Neural cell (in vitro differentiated cells): ENCODE measurements at regions not wholly inside any gene's neighbourhood (a gene's known extent, or its start where the extent isn't known, plus 50 kb on each side); places are given as distances from the start of the nearest gene placed in this dataset.

ENCODE experiments used
- H2AFZ ChIP-seq: fragments of 200-600, 300-800 bp; sonication (generic), shearing (Covaris generic); 2 replicates; pipeline ENCODE4 v1.6.0; 2014; ENCODE audit warnings: low read depth, mild to moderate bottlenecking, antibody characterized with exemption, low read length, moderate library complexity
- H3F3A ChIP-seq: fragments of 200-600 bp; shearing (Covaris generic); 2 replicates; pipeline ENCODE4 v1.6.1; 2016; ENCODE audit warnings: mild to moderate bottlenecking, moderate library complexity, mixed read lengths, antibody characterized with exemption, low read length; ENCODE audit not compliant: insufficient read depth, poor library complexity, severe bottlenecking
- H3K27ac ChIP-seq: fragments of 200-600, 300-800 bp; sonication (generic), shearing (Covaris generic); 2 replicates; pipeline ENCODE4 v1.5.1; 2014; ENCODE audit warnings: mild to moderate bottlenecking, low read length, moderate library complexity
- H3K27me3 ChIP-seq: fragments of 300-800, 200-600 bp; sonication (generic), shearing (Covaris generic); 2 replicates; pipeline ENCODE4 v1.6.0; 2014; ENCODE audit warnings: mild to moderate bottlenecking, low read depth, low read length, moderate library complexity; ENCODE audit not compliant: insufficient read depth
- H3K36me3 ChIP-seq: fragments of 300-800, 200-600 bp; sonication (generic), shearing (Covaris generic); 2 replicates; pipeline ENCODE4 v1.5.1; 2014; ENCODE audit warnings: mild to moderate bottlenecking, antibody characterized with exemption, low read length, moderate library complexity; ENCODE audit not compliant: insufficient read depth
- H3K4me2 ChIP-seq: fragments of 300-800, 200-600 bp; sonication (generic), shearing (Covaris generic); 2 replicates; pipeline ENCODE4 v1.6.0; 2014; ENCODE audit warnings: mild to moderate bottlenecking, low read length
- H3K4me3 ChIP-seq: fragments of 300-800, 200-600 bp; sonication (generic), shearing (Covaris generic); 2 replicates; pipeline ENCODE4 v1.5.1; 2014; ENCODE audit warnings: mild to moderate bottlenecking, low read length, moderate library complexity
- H3K79me2 ChIP-seq: fragments of 200-600 bp; shearing (Covaris generic); replicated peaks from 2 replicates; pipeline ENCODE4 v1.6.0; 2014; ENCODE audit warnings: mild to moderate bottlenecking, low read length, moderate library complexity; ENCODE audit not compliant: insufficient read depth
- H3K9ac ChIP-seq: fragments of 300-800, 200-600 bp; sonication (generic), shearing (Covaris generic); 2 replicates; pipeline ENCODE4 v1.6.1; 2016; ENCODE audit warnings: mild to moderate bottlenecking, low read length, mixed read lengths
- H3K9me2 ChIP-seq: fragments of 200-600 bp; shearing (Covaris generic); 2 replicates; pipeline ENCODE4 v1.6.1; 2016; ENCODE audit warnings: mild to moderate bottlenecking, low read length, mixed read lengths; ENCODE audit not compliant: insufficient read depth
- H3K9me3 ChIP-seq: fragments of 200-600, 300-800 bp; sonication (generic), shearing (Covaris generic); 2 replicates; pipeline ENCODE4 v1.6.1; 2016; ENCODE audit warnings: mild to moderate bottlenecking, mixed run types, low read length, moderate library complexity, mixed read lengths
- H4K20me1 ChIP-seq: fragments of 200-600 bp; shearing (Covaris generic); 2 replicates; pipeline ENCODE4 v1.6.1; 2016; ENCODE audit warnings: mild to moderate bottlenecking, mixed run types; ENCODE audit not compliant: insufficient read depth
- CTCF ChIP-seq: fragments of 450-650 bp; IDR thresholded peaks from 2 replicates; pipeline ENCODE4 v1.5.1; 2014; ENCODE audit warnings: antibody characterized with exemption, mild to moderate bottlenecking, moderate library complexity; ENCODE audit not compliant: poor library complexity, severe bottlenecking
- EP300 ChIP-seq: fragments of 450-650 bp; conservative IDR thresholded peaks from 2 replicates; pipeline ENCODE4 v1.6.1; 2014; ENCODE audit warnings: antibody characterized with exemption, mild to moderate bottlenecking, moderate library complexity; ENCODE audit not compliant: poor library complexity, severe bottlenecking
- EZH2 ChIP-seq: fragments of 200-600, 300-800 bp; shearing (Covaris generic), sonication (generic); IDR thresholded peaks from 2 replicates; pipeline ENCODE4 v1.6.1; 2014; ENCODE audit warnings: antibody characterized with exemption, low read length, borderline replicate concordance, mild to moderate bottlenecking; ENCODE audit not compliant: insufficient read depth, poor library complexity, severe bottlenecking
- MXI1 ChIP-seq: fragments of 450-650 bp; conservative IDR thresholded peaks from 2 replicates; pipeline ENCODE4 v1.6.1; 2014; ENCODE audit warnings: antibody characterized with exemption, mild to moderate bottlenecking; ENCODE audit not compliant: poor library complexity, severe bottlenecking
- POLR2AphosphoS5 ChIP-seq: IDR thresholded peaks from 2 replicates; pipeline ENCODE4 v1.6.1; 2012
- RAD21 ChIP-seq: fragments of 450-650 bp; conservative IDR thresholded peaks from 2 replicates; pipeline ENCODE4 v1.6.1; 2014; ENCODE audit warnings: antibody characterized with exemption, mild to moderate bottlenecking, moderate library complexity
- REST ChIP-seq: IDR thresholded peaks from 2 replicates; pipeline ENCODE4 v1.6.1; 2012; ENCODE audit warnings: borderline replicate concordance
- SMC3 ChIP-seq: fragments of 450-650 bp; conservative IDR thresholded peaks from 2 replicates; pipeline ENCODE4 v1.6.1; 2014; ENCODE audit warnings: antibody characterized with exemption, mild to moderate bottlenecking, moderate library complexity; ENCODE audit not compliant: poor library complexity
- TAF1 ChIP-seq: IDR thresholded peaks from 2 replicates; pipeline ENCODE4 v1.6.1; 2012; ENCODE audit warnings: low read depth

- Histone ChIP-seq H2AFZ (no peak overlapping the region), H4K20me1 (no peaks in the 10 kb centered on the region), H3K27ac (no peak overlapping the region), H3K4me2 (no peak overlapping the region), H3K36me3 (no peaks in the 10 kb centered on the region), H3K9ac (no peak overlapping the region), H3K9me3 (no peaks in the 10 kb centered on the region), H3K4me3 (no peak overlapping the region), H3K9me2 (no peaks in the 10 kb centered on the region), H3K27me3 (no peaks in the 10 kb centered on the region), H3F3A (no peaks in the 10 kb centered on the region), H3K79me2 (no peaks in the 10 kb centered on the region)
- TF ChIP-seq MXI1 (no peak), REST (no peak), TAF1 (no peak), SMC3 (no peak), EZH2 (no peak), CTCF (no peak), RAD21 (no peak), POLR2AphosphoS5 (no peak), EP300 (no peak)
Measured at GRCh38 chr11:104510169-104510568, 346.2 kb upstream of the PDGFD start.

- TF ChIP-seq TAF1, result no peak
- Histone ChIP-seq H3K4me2 (no peak overlapping the region), H3K9ac (no peak overlapping the region), H3K27ac (no peak overlapping the region), H3K27me3 (no peaks in the 10 kb centered on the region), H3K9me2 (no peaks in the 10 kb centered on the region), H3K4me3 (no peak overlapping the region), H3F3A (no peaks in the 10 kb centered on the region), H3K36me3 (no peaks in the 10 kb centered on the region), H4K20me1 (no peaks in the 10 kb centered on the region), H2AFZ (no peak overlapping the region), H3K79me2 (no peaks in the 10 kb centered on the region), H3K9me3 (no peaks in the 10 kb centered on the region)
Measured at GRCh38 chr11:104490182-104490581, 326.2 kb upstream of the PDGFD start.

GRCh38 chr11:104488561-104488960 is 324.6 kb upstream of the PDGFD start:
- Histone ChIP-seq H3K27ac (no peak overlapping the region), H4K20me1 (no peaks in the 10 kb centered on the region), H3K4me3 (no peak overlapping the region), H3F3A (no peaks in the 10 kb centered on the region), H3K9me2 (no peaks in the 10 kb centered on the region), H3K9ac (no peak overlapping the region), H2AFZ (no peak overlapping the region), H3K79me2 (no peaks in the 10 kb centered on the region), H3K9me3 (no peaks in the 10 kb centered on the region), H3K36me3 (no peaks in the 10 kb centered on the region), H3K27me3 (no peaks in the 10 kb centered on the region), H3K4me2 (no peak overlapping the region)
- TF ChIP-seq POLR2AphosphoS5 (no peak), MXI1 (no peak), EP300 (no peak), CTCF (no peak), TAF1 (no peak)
